CD14-positive monocyte (primary cell): ENCODE measurements at regions not wholly inside any gene's neighbourhood (a gene's known extent, or its start where the extent isn't known, plus 50 kb on each side); places are given as distances from the start of the nearest gene placed in this dataset.

Experiments
- DNase-seq, 3 donors: peaks; one replicate each; pipeline ENCODE4 v3.0.0-alpha.2; 2011 to 2022
- H2AFZ ChIP-seq: 2 replicates; pipeline ENCODE4 v1.6.0; 2012; ENCODE audit warnings: mild to moderate bottlenecking, low read depth, low read length, inconsistent platforms; ENCODE audit not compliant: insufficient read depth, poor library complexity, severe bottlenecking
- H3K27ac ChIP-seq, 2 donors: 1 replicate in 1 of 2; 2 replicates in 1 of 2; pipeline ENCODE4 v1.5.1; 2012 to 2013; ENCODE audit warnings: low read length in 2 of 2, control low read depth in 1 of 2, inconsistent platforms in 1 of 2, low read depth in 1 of 2, mild to moderate bottlenecking in 1 of 2
- H3K27me3 ChIP-seq, 2 donors: one replicate each; pipeline versions ENCODE4 v1.6.0 to v1.6.1; 2011 to 2013; ENCODE audit warnings: low read length in 2 of 2; ENCODE audit not compliant: control insufficient read depth in 2 of 2, insufficient read depth in 2 of 2
- H3K36me3 ChIP-seq, 2 donors: replicated peaks in 1 of 2; 1 replicate in 1 of 2; 2 replicates in 1 of 2; pipeline versions ENCODE4 v1.5.1 to v1.6.1; 2012 to 2013; ENCODE audit warnings: low read length in 2 of 2, control low read depth in 1 of 2, inconsistent platforms in 1 of 2, mild to moderate bottlenecking in 1 of 2; ENCODE audit not compliant: insufficient read depth in 2 of 2, control insufficient read depth in 1 of 2
- H3K4me1 ChIP-seq, 2 donors: 1 replicate in 1 of 2; 2 replicates in 1 of 2; pipeline versions ENCODE4 v1.5.1 to v1.6.1; 2012 to 2013; ENCODE audit warnings: low read length in 2 of 2, control low read depth in 1 of 2, inconsistent platforms in 1 of 2, mild to moderate bottlenecking in 1 of 2, moderate library complexity in 1 of 2; ENCODE audit not compliant: insufficient read depth in 2 of 2, control insufficient read depth in 1 of 2
- H3K4me2 ChIP-seq: replicated peaks from 2 replicates; pipeline ENCODE3; 2012; ENCODE audit warnings: low read length, moderate library complexity, mild to moderate bottlenecking; ENCODE audit not compliant: poor library complexity, severe bottlenecking; ENCODE audit errors: extremely low read depth
- H3K4me3 ChIP-seq, 3 experiments: fragments of 200-600 bp in 1 of 3; sonication (generic) in 1 of 3; replicated peaks in 1 of 3; 1 replicate in 2 of 3; 2 replicates in 1 of 3; pipeline ENCODE4 v1.5.1; 2011 to 2013; ENCODE audit warnings: low read length in 3 of 3, mild to moderate bottlenecking in 3 of 3, control low read depth in 2 of 3, low read depth in 2 of 3, inconsistent platforms in 1 of 3, moderate library complexity in 1 of 3
- H3K79me2 ChIP-seq: 2 replicates; pipeline ENCODE4 v1.6.0; 2012; ENCODE audit warnings: mild to moderate bottlenecking, control low read depth, inconsistent platforms, low read length, moderate library complexity; ENCODE audit not compliant: insufficient read depth
- H3K9ac ChIP-seq: 2 replicates; pipeline ENCODE4 v1.6.0; 2017; ENCODE audit warnings: low read length, mild to moderate bottlenecking; ENCODE audit not compliant: insufficient read depth, poor library complexity, severe bottlenecking
- H3K9me3 ChIP-seq, 2 donors: replicated peaks in 1 of 2; 1 replicate in 1 of 2; 2 replicates in 1 of 2; pipeline versions ENCODE4 v1.5.1 to v1.6.1; 2012 to 2013; ENCODE audit warnings: low read length in 2 of 2, control low read depth in 1 of 2; ENCODE audit not compliant: control insufficient read depth in 1 of 2, insufficient read depth in 1 of 2
- H4K20me1 ChIP-seq: 2 replicates; pipeline ENCODE4 v1.6.0; 2012; ENCODE audit warnings: mild to moderate bottlenecking, low read length, control low read depth, moderate library complexity; ENCODE audit not compliant: insufficient read depth
- H3K27ac Mint-ChIP-seq, 7 donors: one replicate each; pipeline ENCODE4 v1.8.0; 2020; ENCODE audit warnings: mild to moderate bottlenecking in 7 of 7, mixed read lengths in 7 of 7, moderate library complexity in 6 of 7, inconsistent platforms in 2 of 7
- H3K27me3 Mint-ChIP-seq, 3 donors: one replicate each; pipeline ENCODE4 v1.8.0; 2021 to 2022; ENCODE audit warnings: low read depth in 3 of 3, mild to moderate bottlenecking in 3 of 3, mixed read lengths in 3 of 3, moderate library complexity in 3 of 3, inconsistent platforms in 1 of 3
- H3K36me3 Mint-ChIP-seq, 2 donors: one replicate each; pipeline ENCODE4 v1.8.0; 2020; ENCODE audit warnings: mixed read lengths in 2 of 2, inconsistent platforms in 1 of 2, mild to moderate bottlenecking in 1 of 2
- H3K4me1 Mint-ChIP-seq: one replicate; pipeline ENCODE4 v1.8.0; 2020; ENCODE audit warnings: mild to moderate bottlenecking, mixed read lengths
- H3K4me3 Mint-ChIP-seq, 2 donors: one replicate each; pipeline ENCODE4 v1.8.0; 2020; ENCODE audit warnings: mild to moderate bottlenecking in 2 of 2, mixed read lengths in 2 of 2, moderate library complexity in 1 of 2
- H3K9me3 Mint-ChIP-seq, 7 donors: one replicate each; pipeline ENCODE4 v1.8.0; 2020 to 2022; ENCODE audit warnings: mixed read lengths in 7 of 7, mild to moderate bottlenecking in 6 of 7, moderate library complexity in 6 of 7, inconsistent platforms in 2 of 7
- WGBS: methylation state at CpG from one replicate; pipeline ENCODE4 v1.1.5; 2013; ENCODE audit warnings: missing lambda C conversion rate; ENCODE audit not compliant: insufficient coverage; 5-methylcytosine and 5-hydroxymethylcytosine counted together
- intact Hi-C, 2 donors: fragments of 100-400 bp; cut with micrococcal nuclease; formaldehyde crosslinking; loops; one replicate each; pipeline versions ENCODE4 v1.15.0 to v1.15.1; 2023
- TF ChIP-seq, protein P1 (sequence below): fragments of 200-600 bp; IDR thresholded peaks from one replicate; pipeline ENCODE4 v1.8.0; 2022; ENCODE audit warnings: antibody characterized with exemption, mild to moderate bottlenecking

DNA sequence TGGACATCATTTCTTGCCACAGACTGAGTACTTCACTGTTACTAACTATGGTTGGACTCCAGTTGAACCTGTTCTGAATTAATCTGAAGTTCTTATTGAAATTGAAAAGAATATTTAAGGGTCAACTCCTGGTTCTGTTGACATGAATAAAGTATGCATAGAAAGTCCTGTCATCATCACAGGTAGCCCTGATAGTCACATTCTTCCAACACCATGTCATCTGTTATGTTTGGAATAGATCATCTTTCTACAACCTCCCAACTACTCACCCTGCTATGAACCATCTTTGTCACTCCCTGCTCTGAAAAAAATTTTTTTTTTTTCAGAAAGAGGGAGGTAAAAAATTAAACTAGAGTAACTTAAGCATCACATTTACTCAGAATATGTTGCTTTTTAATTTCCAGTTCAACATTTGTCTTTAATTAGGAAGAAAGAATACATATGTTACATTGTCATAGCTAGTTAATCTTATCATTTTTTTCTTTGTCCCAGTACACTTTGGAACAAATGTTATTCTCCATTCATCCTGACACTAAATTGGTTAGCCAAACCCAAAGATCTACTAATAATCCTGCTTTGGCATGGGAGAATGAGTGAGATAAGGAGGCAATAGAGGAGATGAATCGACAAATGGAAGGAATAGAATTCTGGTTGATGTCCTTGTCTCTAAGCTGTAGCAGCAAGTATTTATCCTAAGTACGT lies 775.1 kb upstream of the NRSN1 start:
- Mint-ChIP-seq H3K27ac (no peak overlapping the region), H3K4me3 (no peak overlapping the region), H3K36me3 (no peaks in the 10 kb centered on the region), H3K4me1 (no peaks in the 10 kb centered on the region), H3K9me3 (peaks cover 0 to 10% (median 3%) of the 10 kb centered on the region in 7 donors), H3K27me3 (no peaks in the 10 kb centered on the region)
- no peaks in the 10 kb centered on the region for H3K79me2 ChIP-seq
- H3K9ac ChIP-seq, result no peak overlapping the region
- no peaks in the 10 kb centered on the region for H3K4me1 ChIP-seq
- no peak for DNase-seq
- no peaks in the 10 kb centered on the region for H4K20me1 ChIP-seq
- no peak overlapping the region for H2AFZ ChIP-seq
- TF ChIP-seq, protein P1, sequence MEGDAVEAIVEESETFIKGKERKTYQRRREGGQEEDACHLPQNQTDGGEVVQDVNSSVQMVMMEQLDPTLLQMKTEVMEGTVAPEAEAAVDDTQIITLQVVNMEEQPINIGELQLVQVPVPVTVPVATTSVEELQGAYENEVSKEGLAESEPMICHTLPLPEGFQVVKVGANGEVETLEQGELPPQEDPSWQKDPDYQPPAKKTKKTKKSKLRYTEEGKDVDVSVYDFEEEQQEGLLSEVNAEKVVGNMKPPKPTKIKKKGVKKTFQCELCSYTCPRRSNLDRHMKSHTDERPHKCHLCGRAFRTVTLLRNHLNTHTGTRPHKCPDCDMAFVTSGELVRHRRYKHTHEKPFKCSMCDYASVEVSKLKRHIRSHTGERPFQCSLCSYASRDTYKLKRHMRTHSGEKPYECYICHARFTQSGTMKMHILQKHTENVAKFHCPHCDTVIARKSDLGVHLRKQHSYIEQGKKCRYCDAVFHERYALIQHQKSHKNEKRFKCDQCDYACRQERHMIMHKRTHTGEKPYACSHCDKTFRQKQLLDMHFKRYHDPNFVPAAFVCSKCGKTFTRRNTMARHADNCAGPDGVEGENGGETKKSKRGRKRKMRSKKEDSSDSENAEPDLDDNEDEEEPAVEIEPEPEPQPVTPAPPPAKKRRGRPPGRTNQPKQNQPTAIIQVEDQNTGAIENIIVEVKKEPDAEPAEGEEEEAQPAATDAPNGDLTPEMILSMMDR, result no peak
- H3K4me2 ChIP-seq, result no peak overlapping the region
- no peak overlapping the region for H3K27ac ChIP-seq
- H3K9me3 ChIP-seq, result no peaks in the 10 kb centered on the region
- WGBS, result no CpG with 5 or more reads among the region's 2 CpGs
- no peak overlapping the region for H3K4me3 ChIP-seq
- intact Hi-C loops, result no loop called here
- no peaks in the 10 kb centered on the region for H3K36me3 ChIP-seq
- H3K27me3 ChIP-seq, result no peaks in the 10 kb centered on the region

- intact Hi-C loops, result no loop called here
Measured at GRCh38 chr6:23354004-23354403, 772.0 kb upstream of the NRSN1 start.

More at GRCh38 chr6:23354004-23354403, 772.0 kb upstream of the NRSN1 start:
- Histone ChIP-seq H3K79me2 (no peaks in the 10 kb centered on the region), H3K36me3 (no peaks in the 10 kb centered on the region), H3K27ac (no peak overlapping the region), H3K9me3 (no peaks in the 10 kb centered on the region), H3K4me1 (no peaks in the 10 kb centered on the region), H3K9ac (no peak overlapping the region), H2AFZ (no peak overlapping the region), H4K20me1 (no peaks in the 10 kb centered on the region), H3K4me2 (no peak overlapping the region), H3K4me3 (no peak overlapping the region), H3K27me3 (no peaks in the 10 kb centered on the region)
- TF ChIP-seq, protein P1, result no peak
- peaks cover 0 to 8% (median 2%) of the 10 kb centered on the region in 7 donors for H3K9me3 Mint-ChIP-seq
- DNase-seq, result no peak
- no peak overlapping the region for H3K27ac Mint-ChIP-seq
- H3K36me3 Mint-ChIP-seq, result no peaks in the 10 kb centered on the region
- H3K4me3 Mint-ChIP-seq, result no peak overlapping the region
- no peaks in the 10 kb centered on the region for H3K4me1 Mint-ChIP-seq
- no peaks in the 10 kb centered on the region for H3K27me3 Mint-ChIP-seq
